Pulmonary artery endothelial cell (primary cell): ENCODE measurements at regions not wholly inside any gene's neighbourhood (a gene's known extent, or its start where the extent isn't known, plus 50 kb on each side); places are given as distances from the start of the nearest gene placed in this dataset.
"Not testable (repeated sequence)": the region's sequence is repeated elsewhere in the genome, so short reads cannot be mapped to it uniquely, and the experiment has no call there.

Experiments
- DNase-seq: peaks from one replicate; pipeline ENCODE4 v3.0.0-alpha.2; 2011; ENCODE audit warnings: low read depth, low spot score

- DNase-seq = no peak
Measured at GRCh38 chr2:16763493-16763899, 97.9 kb upstream of the CYRIA start.

- no peak for DNase-seq
Measured at GRCh38 chr2:16763056-16763455, 97.4 kb upstream of the CYRIA start.

- DNase-seq = no peak
Measured at GRCh38 chr2:16760426-16760825, 94.8 kb upstream of the CYRIA start.

- DNase-seq = peak; percentile 36
Measured at GRCh38 chr2:16756831-16757644, 91.4 kb upstream of the CYRIA start.

DNA sequence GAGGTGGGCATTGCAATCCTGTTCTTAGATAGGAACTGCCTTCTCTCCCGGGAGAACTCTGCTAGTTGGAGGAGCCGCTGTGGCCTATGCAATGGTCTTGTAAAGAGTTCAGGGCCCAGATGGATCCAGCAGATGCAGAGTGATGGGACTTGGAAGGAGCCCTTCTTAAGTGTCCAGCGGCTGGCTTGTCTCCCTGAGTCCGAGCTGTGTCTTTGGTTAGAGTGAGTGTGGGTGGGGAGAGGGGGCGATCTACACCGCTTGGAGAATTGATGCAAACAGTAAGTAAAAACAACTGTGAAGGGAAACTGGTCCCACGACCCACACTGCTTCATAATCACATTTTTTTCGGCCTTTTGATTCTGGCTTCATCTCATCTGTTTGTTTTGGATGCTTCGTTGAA lies 89.8 kb upstream of the CYRIA start:
- DNase-seq = no peak

DNA sequence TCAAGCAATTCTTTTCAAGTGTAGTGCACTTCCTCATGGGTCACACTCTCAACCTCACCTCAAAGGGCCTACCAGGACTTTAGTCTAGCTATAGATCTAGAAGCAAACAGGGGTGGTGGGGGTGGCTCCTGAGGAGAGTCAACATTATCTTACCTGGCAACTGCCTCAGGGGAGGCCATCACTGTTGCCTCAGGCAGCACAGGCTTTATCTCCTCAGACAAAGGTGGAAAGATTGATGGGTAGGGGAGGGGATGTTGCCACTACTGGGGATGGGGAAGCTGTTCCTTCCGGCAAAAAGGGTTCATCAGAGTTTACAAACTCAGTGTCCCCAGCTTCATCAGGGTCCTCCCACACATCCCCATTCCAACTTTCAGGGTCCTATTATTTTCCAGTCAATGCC lies 87.4 kb upstream of the CYRIA start:
- not testable (repeated sequence) for DNase-seq

GRCh38 chr2:16750925-16751214 lies 85.2 kb upstream of the CYRIA start:
- not testable (repeated sequence) for DNase-seq

DNA sequence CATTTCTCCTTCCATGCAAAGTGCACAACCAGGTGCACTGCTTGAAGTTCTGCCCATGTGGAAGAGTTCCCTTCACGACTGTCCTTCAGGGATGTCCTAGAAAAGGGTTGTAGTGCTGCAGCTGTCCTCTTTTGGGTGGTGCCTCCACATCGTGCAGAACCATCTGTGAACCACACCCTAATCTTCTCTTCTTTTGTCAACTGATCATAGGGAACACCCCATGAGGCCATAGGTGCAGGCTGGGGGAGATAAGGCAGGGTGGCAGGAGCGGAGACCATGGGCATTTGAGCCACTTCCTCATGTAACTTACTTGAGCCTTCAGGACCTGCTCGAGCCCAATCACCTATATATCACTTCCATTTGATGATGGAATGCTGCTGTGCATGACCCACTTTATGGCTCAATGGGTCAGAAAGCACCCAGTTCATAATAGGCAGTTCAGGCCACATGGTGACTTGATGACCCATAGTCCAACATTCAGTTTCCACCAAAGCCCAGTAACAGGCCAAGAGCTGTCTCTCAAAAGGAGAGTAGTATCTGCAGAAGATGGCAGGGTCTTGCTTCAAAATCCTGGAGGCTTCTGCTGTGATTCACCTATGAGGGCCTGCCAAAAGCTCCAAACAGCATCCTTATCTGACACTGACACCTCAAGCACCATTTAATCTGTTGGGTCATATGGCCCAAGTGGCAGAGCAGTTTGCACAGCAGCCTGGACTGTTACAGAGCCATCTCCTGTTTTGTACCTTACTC lies 84.7 kb upstream of the CYRIA start:
- DNase-seq = no peak

GRCh38 chr2:16748511-16749266 lies 83.1 kb upstream of the CYRIA start:
- not testable (repeated sequence) for DNase-seq

GRCh38 chr2:16747689-16748088 lies 82.1 kb upstream of the CYRIA start:
- no peak for DNase-seq

DNA sequence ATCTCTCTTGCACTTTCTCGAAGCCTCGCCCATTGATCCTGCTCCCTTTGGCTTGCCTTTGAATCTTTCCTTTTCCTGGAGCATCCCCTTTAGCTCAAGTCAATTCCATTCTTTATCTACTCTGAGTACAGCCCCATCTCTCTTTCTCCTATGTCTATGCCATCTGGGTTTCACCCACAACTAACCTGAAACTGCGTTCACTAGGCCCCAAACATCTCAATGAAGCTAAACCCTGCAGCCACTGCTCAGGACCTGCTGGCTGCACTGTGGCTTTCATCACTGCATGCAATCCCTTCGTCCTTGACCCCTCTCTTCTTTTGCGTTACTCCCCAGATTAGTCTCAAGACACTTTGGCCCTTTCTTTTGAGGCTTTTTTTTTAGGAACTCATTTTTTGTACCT lies 81.6 kb upstream of the CYRIA start:
- no peak for DNase-seq

DNA sequence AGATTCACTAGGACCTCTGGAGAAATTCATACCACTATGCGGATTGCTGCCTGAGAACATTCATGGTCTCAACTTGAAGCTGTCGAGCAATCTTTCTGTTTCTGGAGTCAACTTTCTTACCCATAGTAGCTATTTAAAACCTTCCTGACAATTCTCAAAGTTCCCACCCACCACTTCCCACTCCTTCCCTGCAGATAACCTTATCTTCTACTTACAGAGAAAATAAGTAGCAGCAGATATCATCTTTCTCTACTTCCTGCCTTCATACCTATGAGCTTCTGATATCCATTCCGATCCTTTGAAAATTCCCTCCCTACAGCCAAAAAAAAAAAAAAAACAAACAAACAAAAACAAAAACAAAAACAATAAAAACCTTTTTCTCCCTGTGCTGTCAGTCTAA lies 81.2 kb upstream of the CYRIA start:
- DNase-seq = no peak

DNA sequence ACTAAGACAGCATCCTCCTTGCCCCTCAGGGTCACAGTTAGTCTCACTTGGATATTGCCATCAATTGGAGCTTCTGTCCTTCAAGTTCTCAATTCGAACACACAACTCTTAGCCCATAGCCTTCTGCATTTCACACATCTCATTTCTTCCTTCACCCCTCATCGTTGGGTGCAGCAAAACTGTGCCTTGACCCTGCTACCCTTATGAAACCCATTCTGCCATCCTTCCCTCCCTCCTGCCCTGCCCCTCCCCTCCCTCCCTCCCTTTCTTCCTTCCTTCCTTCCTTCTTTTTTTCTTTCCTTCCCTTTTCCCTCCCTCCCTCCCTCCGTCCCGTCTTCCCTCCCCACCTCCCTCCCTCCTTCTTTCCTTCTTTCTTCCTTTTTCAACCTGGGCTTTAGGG lies 80.7 kb upstream of the CYRIA start:
- DNase-seq = no peak

GRCh38 chr2:16745466-16745865 lies 79.8 kb upstream of the CYRIA start:
- DNase-seq = no peak

DNA sequence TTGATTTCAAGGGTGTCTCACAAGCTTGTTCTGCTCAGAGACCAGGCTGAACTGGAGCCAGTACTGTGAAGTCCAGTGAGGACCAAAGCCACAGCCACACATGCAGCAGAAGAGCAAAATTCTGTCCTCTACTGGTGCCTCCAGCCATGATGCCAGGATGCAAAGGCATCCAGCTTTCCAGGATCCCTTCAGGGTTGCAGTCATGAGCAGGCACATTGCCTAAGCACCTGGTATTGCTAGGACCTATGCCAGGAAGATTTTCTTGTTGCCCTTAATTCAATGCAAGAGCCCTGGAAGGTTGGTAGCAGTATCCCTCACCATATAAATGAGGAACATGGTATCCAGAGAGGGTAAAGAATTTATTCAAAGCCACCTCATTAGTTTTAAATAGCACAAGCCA lies 78.9 kb upstream of the CYRIA start:
- no peak for DNase-seq

DNA sequence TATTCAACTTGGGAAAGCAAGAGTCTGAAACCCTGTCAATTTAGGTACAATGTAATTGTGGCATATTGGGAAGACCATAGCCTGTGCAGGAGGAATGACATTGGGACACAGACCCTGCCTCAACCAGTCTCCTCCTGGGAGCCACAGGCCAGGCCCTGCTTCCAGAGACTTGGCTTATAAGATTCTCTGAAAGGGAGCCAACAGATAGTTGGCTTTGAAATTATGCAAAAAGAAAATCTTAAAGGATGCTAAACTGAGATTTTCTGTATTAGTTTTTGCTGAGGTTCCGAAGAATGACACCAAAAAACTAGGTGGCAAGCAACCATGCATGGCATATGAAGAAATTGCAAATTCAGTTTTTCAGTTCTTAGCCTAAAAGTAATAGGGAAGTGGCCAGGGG lies 76.4 kb upstream of the CYRIA start:
- DNase-seq = no peak

DNA sequence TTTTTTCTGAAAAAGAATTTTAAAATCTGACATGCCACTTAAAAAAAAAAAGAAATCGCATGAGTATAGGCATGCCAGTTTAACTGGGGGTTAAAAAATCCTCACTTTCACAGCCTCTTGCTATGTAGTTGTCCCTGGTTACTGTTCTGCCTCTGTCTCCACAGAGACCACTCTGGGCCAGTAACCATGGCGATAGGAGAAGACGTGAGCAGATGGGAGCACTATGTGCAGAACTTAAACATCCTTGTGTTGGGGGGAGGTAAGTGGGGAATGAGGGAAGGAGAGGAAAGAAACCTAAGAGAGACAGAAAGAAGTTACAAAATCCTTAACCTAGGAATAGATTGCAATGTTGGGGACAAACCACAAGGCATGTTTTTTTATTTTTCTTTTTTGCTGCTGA lies 75.9 kb upstream of the CYRIA start:
- DNase-seq = no peak

GRCh38 chr2:16739778-16740581 lies 74.3 kb upstream of the CYRIA start:
- DNase-seq = no peak

- no peak for DNase-seq
Measured at GRCh38 chr2:16738361-16739225, 73.0 kb upstream of the CYRIA start.

DNA sequence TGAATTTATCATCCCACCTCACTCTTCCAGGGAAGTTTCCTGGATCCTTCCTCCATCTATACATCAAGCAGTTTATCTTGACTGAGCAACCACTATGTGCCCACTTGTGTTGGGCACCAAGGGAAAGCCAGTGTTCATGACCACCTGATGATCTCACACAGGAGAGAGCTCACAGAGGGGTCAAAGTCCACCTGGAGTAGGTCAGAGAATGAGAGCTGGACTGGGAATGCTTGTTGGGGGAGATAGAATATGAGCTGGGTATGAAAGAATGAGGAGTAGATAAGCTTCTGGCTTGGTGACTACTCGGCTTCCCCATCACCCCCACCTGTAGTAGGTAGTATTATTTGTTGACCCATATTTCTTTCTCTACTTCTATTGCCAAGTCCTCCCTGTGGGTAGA lies 72.2 kb upstream of the CYRIA start:
- no peak for DNase-seq

DNA sequence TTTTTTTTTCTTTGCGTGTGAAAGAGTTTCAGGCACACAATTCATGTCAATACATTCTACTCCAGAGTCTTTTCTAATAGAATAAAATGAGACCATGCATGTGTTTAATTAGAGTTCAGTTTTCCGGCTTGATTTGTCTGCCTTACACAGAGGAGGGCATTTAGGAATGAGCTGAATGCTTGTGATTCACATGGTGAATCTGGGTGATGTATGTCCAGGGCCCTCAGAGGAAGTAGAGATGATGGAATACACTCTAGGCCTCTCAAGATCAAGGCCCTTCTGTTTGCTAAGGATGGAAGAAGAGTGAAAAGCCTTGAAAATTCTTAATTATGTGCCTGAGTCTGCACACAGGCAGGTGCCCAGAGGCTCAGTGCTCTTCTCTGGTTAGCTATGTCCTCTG lies 71.0 kb upstream of the CYRIA start:
- DNase-seq = no peak
